ENCODE measurements at regions not wholly inside any gene's neighbourhood (a gene's known extent, or its start where the extent isn't known, plus 50 kb on each side); places are given as distances from the start of the nearest gene placed in this dataset.

GRCh38 chr4:110780538-110780937, 157.7 kb upstream of the PITX2 start:
- DNase-seq, result no peak

DNA sequence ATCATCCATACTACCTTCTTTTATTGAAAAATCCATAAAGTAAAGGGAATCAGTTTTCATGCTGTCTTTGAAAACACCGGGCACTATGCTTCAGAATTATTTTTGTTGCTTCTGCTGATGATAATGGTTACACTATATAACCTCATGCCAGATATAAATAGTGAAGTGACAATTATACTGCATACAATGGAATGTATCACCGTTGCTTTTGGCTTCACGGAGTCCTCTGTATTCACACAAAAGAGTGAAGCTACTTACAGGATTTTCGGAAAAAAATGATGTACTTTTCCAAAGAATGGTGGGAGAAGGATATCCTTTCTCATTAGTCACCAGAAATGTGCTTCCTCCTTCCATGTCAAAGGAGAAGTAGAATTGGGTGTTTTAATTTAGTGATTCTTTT, 159.1 kb upstream of the PITX2 start:
- DNase-seq, result no peak

- no peak for DNase-seq
Measured at GRCh38 chr4:110787109-110787508, 164.2 kb upstream of the PITX2 start.

GRCh38 chr4:110787707-110788106, 164.8 kb upstream of the PITX2 start:
- DNase-seq, result no peak

GRCh38 chr4:110788302-110788701, 165.4 kb upstream of the PITX2 start:
- DNase-seq, result no peak

- no peak for DNase-seq
Measured at GRCh38 chr4:110792036-110792435, 169.2 kb upstream of the PITX2 start.

DNA sequence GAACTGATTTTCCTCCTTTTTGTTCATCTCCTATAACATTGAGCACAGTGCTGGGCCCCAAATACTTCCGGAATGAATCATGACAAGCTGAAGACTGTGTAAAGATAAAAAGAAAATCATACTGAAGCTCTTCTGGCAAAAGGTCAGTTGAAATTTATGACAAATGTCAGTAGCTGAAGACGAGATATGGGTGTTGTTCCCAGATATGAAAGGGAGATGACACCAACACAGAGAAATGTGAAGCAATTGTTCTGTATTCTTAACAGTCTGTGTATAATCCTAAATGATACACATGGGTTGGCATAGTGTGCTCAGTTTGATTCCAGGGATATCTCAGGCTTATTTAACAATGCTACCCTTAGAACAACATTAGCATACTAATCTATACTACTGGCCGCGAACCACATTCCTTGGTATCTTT, 170.5 kb upstream of the PITX2 start:
- no peak for DNase-seq

DNA sequence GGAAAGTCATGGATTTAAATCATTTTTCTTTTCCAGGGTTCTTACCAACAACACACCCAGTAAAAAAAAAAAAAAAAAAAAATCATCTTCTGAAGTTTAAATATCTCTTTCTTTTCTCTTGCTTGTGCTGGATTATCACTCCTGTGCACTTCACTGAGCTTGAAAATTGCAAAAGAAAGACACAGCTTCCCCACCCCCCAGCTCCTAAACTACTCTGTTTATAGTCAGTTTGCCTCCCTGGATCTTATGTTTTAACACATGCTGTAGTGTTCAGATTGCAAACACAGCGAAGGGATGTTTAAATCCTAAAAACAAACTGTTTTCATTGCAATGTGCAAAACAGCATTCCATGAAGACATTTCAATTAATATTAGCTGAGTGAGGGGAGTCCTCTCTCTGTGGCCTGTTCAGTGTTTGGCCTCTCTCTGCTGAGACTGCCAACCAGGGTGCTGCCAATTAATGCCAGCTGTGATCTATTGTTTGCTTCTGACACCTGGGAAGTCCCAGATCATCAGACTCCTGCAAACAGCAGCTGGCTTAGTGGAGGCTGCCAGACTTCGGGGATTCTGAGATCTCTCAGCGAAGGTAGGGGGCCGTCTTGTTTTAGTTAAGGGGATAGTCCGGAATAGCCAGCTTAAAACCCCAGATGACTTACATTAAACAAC, 171.1 kb upstream of the PITX2 start:
- no peak for DNase-seq

- no peak for DNase-seq
Measured at GRCh38 chr4:110795971-110796370, 173.1 kb upstream of the PITX2 start.

- DNase-seq, result no peak
Measured at GRCh38 chr4:110797486-110797885, 174.6 kb upstream of the PITX2 start.

GRCh38 chr4:110798687-110799086, 175.8 kb upstream of the PITX2 start:
- no peak for DNase-seq

GRCh38 chr4:110799211-110799610, 176.3 kb upstream of the PITX2 start:
- DNase-seq, result no peak

- no peak for DNase-seq
Measured at GRCh38 chr4:110801591-110801990, 178.7 kb upstream of the PITX2 start.

GRCh38 chr4:110808351-110808878, 185.5 kb upstream of the PITX2 start:
- DNase-seq, result no peak

DNA sequence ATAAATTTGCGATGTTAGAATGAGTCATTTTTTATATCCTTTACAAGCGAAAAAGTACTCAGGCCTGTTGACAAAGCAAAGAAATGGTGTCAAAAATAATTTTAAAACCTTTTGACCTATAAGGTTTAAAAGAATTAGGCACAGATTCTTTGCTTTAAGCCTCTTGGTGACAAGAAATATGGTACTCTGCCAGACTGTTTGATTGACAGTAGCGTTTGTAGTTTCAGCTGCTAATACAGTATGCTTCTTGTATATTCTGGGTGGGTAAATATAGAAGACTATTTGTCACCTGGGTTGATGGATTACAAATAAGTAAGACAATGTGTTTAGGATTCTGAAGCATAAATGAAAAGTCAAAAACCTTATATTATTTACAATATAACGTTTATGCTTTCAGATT, 193.1 kb upstream of the PITX2 start:
- DNase-seq, result no peak

DNA sequence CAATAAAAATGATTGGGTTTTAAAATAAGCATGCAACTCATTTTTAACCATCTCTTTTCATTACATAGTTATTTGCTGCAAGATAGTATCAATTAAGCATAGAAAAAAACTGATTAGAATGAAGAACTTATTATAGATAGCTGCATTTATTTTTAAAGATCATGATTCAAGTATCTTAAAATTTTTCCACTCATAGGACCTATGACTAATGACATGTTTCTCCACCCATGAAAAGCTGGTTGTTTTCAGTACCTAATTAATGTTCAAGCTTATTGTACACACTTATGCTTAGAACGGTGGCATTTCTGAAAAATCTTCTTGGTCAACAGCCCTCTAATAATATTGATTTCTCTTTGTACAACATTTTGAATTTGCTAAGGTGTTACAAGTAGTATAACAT, 193.5 kb upstream of the PITX2 start:
- no peak for DNase-seq

DNA sequence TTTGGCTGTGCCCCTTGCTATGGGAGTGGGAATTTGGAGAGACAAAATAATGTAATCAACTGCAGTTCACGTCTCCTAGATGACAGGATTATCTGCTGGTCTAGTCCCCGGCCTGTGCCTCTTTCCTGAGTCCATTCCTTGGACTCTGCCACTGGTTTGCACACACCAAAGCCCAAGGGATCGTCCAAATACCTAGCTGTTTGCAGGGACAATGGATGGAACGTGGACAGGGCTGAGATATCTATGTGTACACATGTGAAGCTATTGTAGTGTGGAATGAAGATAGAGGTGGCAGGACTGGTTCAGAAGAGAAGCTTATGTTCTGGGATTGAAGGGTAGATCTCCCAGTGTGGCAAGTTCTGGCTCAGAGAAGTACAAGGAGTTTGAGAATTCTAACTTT, 198.3 kb upstream of the PITX2 start:
- DNase-seq, result no peak

- no peak for DNase-seq
Measured at GRCh38 chr4:110823251-110823650, 200.4 kb upstream of the PITX2 start.

GRCh38 chr4:110824344-110824743, 201.5 kb upstream of the PITX2 start:
- no peak for DNase-seq

- no peak for DNase-seq
Measured at GRCh38 chr4:110826656-110827055, 203.8 kb upstream of the PITX2 start.

GRCh38 chr4:110830461-110830860, 207.6 kb upstream of the PITX2 start:
- no peak for DNase-seq

- DNase-seq, result no peak
Measured at GRCh38 chr4:110837896-110838450, 215.1 kb upstream of the PITX2 start.

GRCh38 chr4:110840221-110840654, 217.4 kb upstream of the PITX2 start:
- DNase-seq, result no peak

DNA sequence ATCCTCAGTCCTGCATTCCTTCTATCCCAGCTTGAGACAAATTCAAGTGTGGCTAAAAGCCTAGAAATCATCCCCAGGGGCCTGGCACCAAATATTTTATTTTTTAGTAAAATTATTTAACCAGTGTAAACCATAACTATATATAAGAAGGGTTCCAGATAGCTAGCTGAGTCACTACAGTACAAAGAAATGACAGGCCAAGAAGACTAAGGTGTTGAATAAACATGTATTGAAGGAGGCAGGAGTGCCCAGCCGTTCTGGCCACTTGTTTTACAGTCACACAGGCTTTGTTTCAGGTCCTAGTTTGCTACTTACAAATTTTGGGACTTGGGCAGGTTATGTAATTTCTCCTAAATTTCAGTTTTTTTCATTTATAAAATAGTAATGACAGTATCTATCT, 225.9 kb upstream of the PITX2 start:
- DNase-seq, result no peak

- DNase-seq, result no peak
Measured at GRCh38 chr4:110849461-110849860, 226.6 kb upstream of the PITX2 start.

Data from right hindlimb (tissue), 1 donor.